ENCODE measurements at regions not wholly inside any gene's neighbourhood (a gene's known extent, or its start where the extent isn't known, plus 50 kb on each side); places are given as distances from the start of the nearest gene placed in this dataset.

GRCh38 chr6:68013780-68014515 lies 621.1 kb upstream of the ADGRB3 start:
- Histone ChIP-seq H3K4me3 (ENCODE audit: low read length) (no peak overlapping the region), H3K9ac (ENCODE audit: low read length) (no peak overlapping the region), H3K79me2 (ENCODE audit: low read length) (no peaks in the 10 kb centered on the region), H3K9me2 (replicated peaks; ENCODE audit: insufficient read depth, low read length) (no peaks in the 10 kb centered on the region), H3K27me3 (replicated peaks; ENCODE audit: insufficient read depth, low read length) (peaks cover 12% of the 10 kb centered on the region), H4K20me1 (ENCODE audit: insufficient read depth, low read length) (no peaks in the 10 kb centered on the region), H3K4me2 (ENCODE audit: low read depth, low read length) (no peak overlapping the region), H2AFZ (ENCODE audit: low read length) (no peak overlapping the region), H3K27ac (ENCODE audit: low read length) (no peak overlapping the region), H3K36me3 (replicated peaks; ENCODE audit: insufficient read depth, low read length) (no peaks in the 10 kb centered on the region), H3K4me1 (ENCODE audit: low read length) (no peaks in the 10 kb centered on the region), H3K9me3 (replicated peaks; ENCODE audit: insufficient read depth, low read length) (no peaks in the 10 kb centered on the region), H3F3A (ENCODE audit: insufficient read depth, low read length) (no peaks in the 10 kb centered on the region)
- no peak for DNase-seq
- TF ChIP-seq EZH2 (optimal IDR thresholded peaks at IDR 0.05; ENCODE audit: low read depth, low read length) = no peak
- no peak for TF ChIP-seq EZH2phosphoT487 (IDR thresholded peaks at IDR 0.05; ENCODE audit: low read length)
- no peak for TF ChIP-seq CTCF (IDR thresholded peaks at IDR 0.05; ENCODE audit: low read length)

- H2AFZ ChIP-seq (ENCODE audit: low read length) = no peak overlapping the region
- H3K27ac ChIP-seq (ENCODE audit: low read length) = no peak overlapping the region
- H3K4me2 ChIP-seq (ENCODE audit: low read depth, low read length) = no peak overlapping the region
- H3K9me3 ChIP-seq (replicated peaks; ENCODE audit: insufficient read depth, low read length) = no peaks in the 10 kb centered on the region
- no peaks in the 10 kb centered on the region for H3K79me2 ChIP-seq (ENCODE audit: low read length)
- DNase-seq = no peak
- H3K4me3 ChIP-seq (ENCODE audit: low read length) = no peak overlapping the region
- H3K9ac ChIP-seq (ENCODE audit: low read length) = no peak overlapping the region
- TF ChIP-seq EZH2phosphoT487 (IDR thresholded peaks at IDR 0.05; ENCODE audit: low read length) (no peak), CTCF (IDR thresholded peaks at IDR 0.05; ENCODE audit: low read length) (no peak), EZH2 (optimal IDR thresholded peaks at IDR 0.05; ENCODE audit: low read depth, low read length) (no peak)
- no peaks in the 10 kb centered on the region for H3F3A ChIP-seq (ENCODE audit: insufficient read depth, low read length)
- H3K27me3 ChIP-seq (replicated peaks; ENCODE audit: insufficient read depth, low read length) = peaks cover 12% of the 10 kb centered on the region
- H4K20me1 ChIP-seq (ENCODE audit: insufficient read depth, low read length) = no peaks in the 10 kb centered on the region
- no peaks in the 10 kb centered on the region for H3K4me1 ChIP-seq (ENCODE audit: low read length)
- H3K9me2 ChIP-seq (replicated peaks; ENCODE audit: insufficient read depth, low read length) = no peaks in the 10 kb centered on the region
- no peaks in the 10 kb centered on the region for H3K36me3 ChIP-seq (replicated peaks; ENCODE audit: insufficient read depth, low read length)
These were observed 622.3 kb upstream of the ADGRB3 start for GRCh38 chr6:68012822-68013221.

GRCh38 chr6:68010936-68011335 lies 624.1 kb upstream of the ADGRB3 start:
- no peak overlapping the region for H3K9ac ChIP-seq (ENCODE audit: low read length)

More at GRCh38 chr6:68010936-68011335, 624.1 kb upstream of the ADGRB3 start:
- Histone ChIP-seq H3K9me2 (replicated peaks; ENCODE audit: insufficient read depth, low read length) (no peaks in the 10 kb centered on the region), H3K4me2 (ENCODE audit: low read depth, low read length) (no peak overlapping the region), H3K9me3 (replicated peaks; ENCODE audit: insufficient read depth, low read length) (no peaks in the 10 kb centered on the region), H3K79me2 (ENCODE audit: low read length) (no peaks in the 10 kb centered on the region), H3F3A (ENCODE audit: insufficient read depth, low read length) (no peaks in the 10 kb centered on the region), H2AFZ (ENCODE audit: low read length) (no peak overlapping the region), H3K27me3 (replicated peaks; ENCODE audit: insufficient read depth, low read length) (peaks cover 17% of the 10 kb centered on the region), H3K4me3 (ENCODE audit: low read length) (no peak overlapping the region), H3K4me1 (ENCODE audit: low read length) (no peaks in the 10 kb centered on the region), H4K20me1 (ENCODE audit: insufficient read depth, low read length) (no peaks in the 10 kb centered on the region), H3K27ac (ENCODE audit: low read length) (no peak overlapping the region), H3K36me3 (replicated peaks; ENCODE audit: insufficient read depth, low read length) (no peaks in the 10 kb centered on the region)
- DNase-seq = no peak
- TF ChIP-seq EZH2 (optimal IDR thresholded peaks at IDR 0.05; ENCODE audit: low read depth, low read length) (no peak), EZH2phosphoT487 (IDR thresholded peaks at IDR 0.05; ENCODE audit: low read length) (no peak), CTCF (IDR thresholded peaks at IDR 0.05; ENCODE audit: low read length) (no peak)
